SK-N-SH (cell line): ENCODE measurements at regions not wholly inside any gene's neighbourhood (a gene's known extent, or its start where the extent isn't known, plus 50 kb on each side); places are given as distances from the start of the nearest gene placed in this dataset.

Experiments
- CTCF ChIA-PET: fragments of 300-600, 350-600 bp; formaldehyde crosslinking; extraction: SDS; loops from one replicate; lab custom pipeline; 2021; lab: Yijun Ruan, JAX
- POLR2A ChIA-PET: fragments of 350-600 bp; sonication (Branson Sonifier 250); formaldehyde crosslinking; extraction: SDS; loops from one replicate; lab custom pipeline; 2020; ENCODE audit warnings: antibody characterized with exemption, inconsistent platforms; lab: Yijun Ruan, JAX
- DNase-seq: peaks from one replicate; pipeline ENCODE4 v3.0.0; 2012
- H2AFZ ChIP-seq: fragments of 200-600 bp; sonication (generic); 2 replicates; pipeline ENCODE4 v1.8.1; 2016; ENCODE audit warnings: antibody characterized with exemption, mild to moderate bottlenecking, low read depth
- H3F3A ChIP-seq: fragments of 200-600 bp; sonication (generic); replicated peaks from 2 replicates; pipeline ENCODE3; 2016; ENCODE audit warnings: antibody characterized with exemption, mild to moderate bottlenecking; ENCODE audit not compliant: insufficient read depth
- H3K27ac ChIP-seq, 2 experiments: fragments of 200-500 bp in 1 of 2; fragments of 200-600 bp in 1 of 2; sonication (Bioruptor generic) in 1 of 2; sonication (generic), shearing (Covaris generic) in 1 of 2; 2 replicates each; pipeline versions ENCODE4 v1.5.1 to v1.6.1; 2014 to 2016; ENCODE audit warnings: low read depth in 2 of 2, inconsistent platforms in 1 of 2, low read length in 1 of 2, mild to moderate bottlenecking in 1 of 2, mixed read lengths in 1 of 2
- H3K27me3 ChIP-seq: fragments of 200-600 bp; sonication (generic), shearing (Covaris generic); 2 replicates; pipeline ENCODE4 v1.6.1; 2016; ENCODE audit warnings: mixed run types; ENCODE audit not compliant: insufficient read depth
- H3K36me3 ChIP-seq, 2 experiments: fragments of 200-500 bp in 1 of 2; fragments of 200-600 bp in 1 of 2; sonication (Bioruptor generic) in 1 of 2; sonication (generic) in 1 of 2; replicated peaks in 1 of 2; 2 replicates each; pipeline versions ENCODE3 to v1.5.1; 2014 to 2016; ENCODE audit warnings: low read length in 1 of 2, mild to moderate bottlenecking in 1 of 2; ENCODE audit not compliant: insufficient read depth in 2 of 2, control insufficient read depth in 1 of 2
- H3K4me1 ChIP-seq, 2 experiments: fragments of 200-500 bp in 1 of 2; fragments of 200-600 bp in 1 of 2; sonication (Bioruptor generic) in 1 of 2; sonication (generic), shearing (Covaris generic) in 1 of 2; 2 replicates each; pipeline versions ENCODE4 v1.5.1 to v1.6.1; 2014 to 2016; ENCODE audit warnings: low read depth in 1 of 2, low read length in 1 of 2, mixed run types in 1 of 2; ENCODE audit not compliant: insufficient read depth in 2 of 2, control insufficient read depth in 1 of 2
- H3K4me2 ChIP-seq: fragments of 200-600 bp; sonication (generic), shearing (Covaris generic); 2 replicates; pipeline ENCODE4 v1.6.1; 2017; ENCODE audit warnings: mixed run types
- H3K4me3 ChIP-seq, 2 experiments: fragments of 200-500 bp in 1 of 2; fragments of 200-600 bp in 1 of 2; sonication (Bioruptor generic) in 1 of 2; sonication (generic), shearing (Covaris generic) in 1 of 2; 2 replicates each; pipeline versions ENCODE4 v1.5.1 to v1.8.1; 2014 to 2016; ENCODE audit warnings: low read depth in 2 of 2, inconsistent platforms in 1 of 2, low read length in 1 of 2, mild to moderate bottlenecking in 1 of 2, mixed read lengths in 1 of 2, moderate library complexity in 1 of 2
- H3K79me2 ChIP-seq: fragments of 200-600 bp; sonication (generic); 2 replicates; pipeline ENCODE4 v1.8.1; 2017; ENCODE audit warnings: mild to moderate bottlenecking; ENCODE audit not compliant: insufficient read depth
- H3K9ac ChIP-seq: fragments of 200-600 bp; sonication (generic); 2 replicates; pipeline ENCODE4 v1.6.1; 2017; ENCODE audit warnings: mixed run types
- H3K9me2 ChIP-seq: fragments of 200-600 bp; sonication (generic); 2 replicates; pipeline ENCODE4 v1.6.1; 2017; ENCODE audit warnings: mixed run types
- H3K9me3 ChIP-seq: fragments of 200-600 bp; sonication (generic); 2 replicates; pipeline ENCODE4 v1.6.1; 2017; ENCODE audit warnings: mixed run types, mild to moderate bottlenecking, moderate library complexity
- H4K20me1 ChIP-seq: fragments of 200-600 bp; sonication (generic); 2 replicates; pipeline ENCODE4 v1.6.1; 2017; ENCODE audit warnings: mild to moderate bottlenecking, mixed run types; ENCODE audit not compliant: insufficient read depth
- CHD2 ChIP-seq: fragments of 150-350 bp; IDR thresholded peaks from 2 replicates; pipeline ENCODE4 v1.6.1; 2018; ENCODE audit warnings: low read length; ENCODE audit not compliant: partially characterized antibody
- CTCF ChIP-seq: fragments of 200-600 bp; sonication (generic); IDR thresholded peaks from 2 replicates; pipeline ENCODE4 v1.6.1; 2017; ENCODE audit warnings: antibody characterized with exemption, mild to moderate bottlenecking, moderate library complexity
- ELF1 ChIP-seq: IDR thresholded peaks from 2 replicates; pipeline ENCODE4 v1.4.0; 2012
- EZH2phosphoT487 ChIP-seq: fragments of 200-600 bp; sonication (generic); IDR thresholded peaks from 2 replicates; pipeline ENCODE4 v1.6.1; 2017; ENCODE audit warnings: low read depth, mixed run types, mild to moderate bottlenecking, antibody characterized with exemption, moderate library complexity, borderline replicate concordance
- FOSL2 ChIP-seq: IDR thresholded peaks from 2 replicates; pipeline ENCODE4 v1.4.0; 2012; ENCODE audit warnings: low read depth, mild to moderate bottlenecking, moderate library complexity, borderline replicate concordance
- FOXJ3 ChIP-seq: sonication (generic); formaldehyde crosslinking; IDR thresholded peaks from 2 replicates; pipeline ENCODE4 v1.5.1; 2020; ENCODE audit warnings: mild to moderate bottlenecking, missing genetic modification reagents
- GATA2 ChIP-seq: sonication (generic); formaldehyde crosslinking; IDR thresholded peaks from 2 replicates; pipeline ENCODE4 v1.5.0; 2020; ENCODE audit warnings: mild to moderate bottlenecking, missing genetic modification reagents
- JUND ChIP-seq: IDR thresholded peaks from 2 replicates; pipeline ENCODE4 v1.4.0; 2012
- MEF2A ChIP-seq: IDR thresholded peaks from 2 replicates; pipeline ENCODE4 v1.4.0; 2012; ENCODE audit warnings: low read depth, borderline replicate concordance
- NFIC ChIP-seq: IDR thresholded peaks from 2 replicates; pipeline ENCODE4 v1.4.0; 2012; ENCODE audit warnings: borderline replicate concordance
- NRF1 ChIP-seq: IDR thresholded peaks from 2 replicates; pipeline ENCODE4 v1.6.1; 2012; ENCODE audit warnings: low read depth, mild to moderate bottlenecking, low read length
- POLR2AphosphoS5 ChIP-seq: IDR thresholded peaks from 2 replicates; pipeline ENCODE4 v1.6.1; 2012; ENCODE audit warnings: low read depth, low read length
- RFX5 ChIP-seq: IDR thresholded peaks from 2 replicates; pipeline ENCODE4 v1.6.1; 2012; ENCODE audit warnings: mild to moderate bottlenecking, improper control_type of control experiment, low read length
- SMC3 ChIP-seq: IDR thresholded peaks from 2 replicates; pipeline ENCODE4 v1.6.1; 2012; ENCODE audit warnings: low read depth, low read length, improper control_type of control experiment
- WGBS: methylation state at CpG from one replicate; pipeline ENCODE4 v1.1.6; 2017; ENCODE audit warnings: low lambda C conversion rate; 5-methylcytosine and 5-hydroxymethylcytosine counted together
- TF ChIP-seq, protein P1 (sequence below): IDR thresholded peaks from 2 replicates; pipeline ENCODE4 v1.4.0; 2012; ENCODE audit warnings: low read depth, borderline replicate concordance
- TF ChIP-seq, protein P2 (sequence below): fragments of 150-350 bp; IDR thresholded peaks from 2 replicates; pipeline ENCODE4 v1.6.1; 2017; ENCODE audit warnings: antibody characterized with exemption, low read length, low read depth, borderline replicate concordance
- TF ChIP-seq, protein P3 (sequence below): IDR thresholded peaks from 2 replicates; pipeline ENCODE4; 2012
- TF ChIP-seq, protein P4 (sequence below): IDR thresholded peaks from 2 replicates; pipeline ENCODE4 v1.6.1; 2012; ENCODE audit warnings: mild to moderate bottlenecking, low read depth, low read length, moderate library complexity
- TF ChIP-seq, protein P5 (sequence below): IDR thresholded peaks from 2 replicates; pipeline ENCODE4 v1.4.0; 2012; ENCODE audit warnings: low read depth

DNA sequence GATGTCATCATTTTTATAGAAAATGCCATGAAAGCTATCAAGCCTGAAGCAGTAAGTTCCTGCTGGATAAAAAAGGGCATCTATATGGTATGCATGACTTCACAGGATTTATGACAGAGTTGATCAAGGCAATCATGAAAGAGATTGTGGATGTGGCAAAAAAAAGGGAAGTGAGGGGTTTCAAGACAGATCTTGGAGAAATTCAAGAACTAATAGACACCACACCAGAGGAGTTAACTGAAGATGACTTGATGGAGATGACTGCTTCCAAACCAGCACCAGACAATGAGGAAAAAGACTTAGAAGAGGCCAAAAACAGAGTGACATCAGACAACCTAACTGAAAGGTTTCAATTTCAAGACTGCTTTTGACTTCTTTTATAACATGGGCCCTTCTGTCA, 691.1 kb upstream of the SLC10A2 start:
- ChIA-PET POLR2A (no interaction called here), CTCF (no interaction called here)
- no peaks in the 10 kb centered on the region for H3K79me2 ChIP-seq
- no peak for DNase-seq
- no peaks in the 10 kb centered on the region for H4K20me1 ChIP-seq
- TF ChIP-seq EZH2phosphoT487: no peak
- TF ChIP-seq POLR2AphosphoS5: no peak
- no peak for TF ChIP-seq FOXJ3 (CRISPR knock-in tag)
- TF ChIP-seq CHD2: no peak
- no peak for TF ChIP-seq SMC3
- TF ChIP-seq RFX5: no peak
- TF ChIP-seq GATA2 (CRISPR knock-in tag): no peak
- TF ChIP-seq MEF2A: no peak
- TF ChIP-seq, protein P1, sequence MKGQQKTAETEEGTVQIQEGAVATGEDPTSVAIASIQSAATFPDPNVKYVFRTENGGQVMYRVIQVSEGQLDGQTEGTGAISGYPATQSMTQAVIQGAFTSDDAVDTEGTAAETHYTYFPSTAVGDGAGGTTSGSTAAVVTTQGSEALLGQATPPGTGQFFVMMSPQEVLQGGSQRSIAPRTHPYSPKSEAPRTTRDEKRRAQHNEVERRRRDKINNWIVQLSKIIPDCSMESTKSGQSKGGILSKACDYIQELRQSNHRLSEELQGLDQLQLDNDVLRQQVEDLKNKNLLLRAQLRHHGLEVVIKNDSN: no peak
- H3K9me3 ChIP-seq: no peaks in the 10 kb centered on the region; the same call in 1 of the 2 replicates
- H3F3A ChIP-seq: no peaks in the 10 kb centered on the region
- H2AFZ ChIP-seq: no peak overlapping the region
- no peaks in the 10 kb centered on the region for H3K36me3 ChIP-seq
- H3K4me2 ChIP-seq: no peak overlapping the region
- H3K4me1 ChIP-seq: no peaks in the 10 kb centered on the region
- no peak overlapping the region for H3K27ac ChIP-seq
- H3K9ac ChIP-seq: no peak overlapping the region
- no peaks in the 10 kb centered on the region for H3K27me3 ChIP-seq
- H3K9me2 ChIP-seq: no peaks in the 10 kb centered on the region
- no peak overlapping the region for H3K4me3 ChIP-seq

GRCh38 chr13:103754783-103755182, 688.6 kb upstream of the SLC10A2 start:
- no peaks in the 10 kb centered on the region for H3K36me3 ChIP-seq
- H3K9ac ChIP-seq: no peak overlapping the region
- H3K9me2 ChIP-seq: no peaks in the 10 kb centered on the region
- no peak overlapping the region for H3K4me3 ChIP-seq
- ChIA-PET POLR2A (no interaction called here), CTCF (no interaction called here)
- no peaks in the 10 kb centered on the region for H3K27me3 ChIP-seq
- no peak overlapping the region for H2AFZ ChIP-seq
- H3K4me1 ChIP-seq: no peaks in the 10 kb centered on the region
- H3K79me2 ChIP-seq: no peaks in the 10 kb centered on the region
- H3K9me3 ChIP-seq: no peaks in the 10 kb centered on the region
- WGBS: 18% methylated on average over 2 of the region's 2 CpGs
- no peaks in the 10 kb centered on the region for H4K20me1 ChIP-seq
- H3K4me2 ChIP-seq: no peak overlapping the region
- no peak overlapping the region for H3K27ac ChIP-seq
- no peaks in the 10 kb centered on the region for H3F3A ChIP-seq
- DNase-seq: no peak
- TF ChIP-seq, protein P2, sequence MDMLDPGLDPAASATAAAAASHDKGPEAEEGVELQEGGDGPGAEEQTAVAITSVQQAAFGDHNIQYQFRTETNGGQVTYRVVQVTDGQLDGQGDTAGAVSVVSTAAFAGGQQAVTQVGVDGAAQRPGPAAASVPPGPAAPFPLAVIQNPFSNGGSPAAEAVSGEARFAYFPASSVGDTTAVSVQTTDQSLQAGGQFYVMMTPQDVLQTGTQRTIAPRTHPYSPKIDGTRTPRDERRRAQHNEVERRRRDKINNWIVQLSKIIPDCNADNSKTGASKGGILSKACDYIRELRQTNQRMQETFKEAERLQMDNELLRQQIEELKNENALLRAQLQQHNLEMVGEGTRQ: no peak
- TF ChIP-seq FOSL2 (no peak), FOXJ3 (CRISPR knock-in tag) (no peak), JUND (no peak), ELF1 (no peak), MEF2A (no peak), NRF1 (no peak), NFIC (no peak), SMC3 (no peak), CTCF (no peak)
- TF ChIP-seq, protein P3, sequence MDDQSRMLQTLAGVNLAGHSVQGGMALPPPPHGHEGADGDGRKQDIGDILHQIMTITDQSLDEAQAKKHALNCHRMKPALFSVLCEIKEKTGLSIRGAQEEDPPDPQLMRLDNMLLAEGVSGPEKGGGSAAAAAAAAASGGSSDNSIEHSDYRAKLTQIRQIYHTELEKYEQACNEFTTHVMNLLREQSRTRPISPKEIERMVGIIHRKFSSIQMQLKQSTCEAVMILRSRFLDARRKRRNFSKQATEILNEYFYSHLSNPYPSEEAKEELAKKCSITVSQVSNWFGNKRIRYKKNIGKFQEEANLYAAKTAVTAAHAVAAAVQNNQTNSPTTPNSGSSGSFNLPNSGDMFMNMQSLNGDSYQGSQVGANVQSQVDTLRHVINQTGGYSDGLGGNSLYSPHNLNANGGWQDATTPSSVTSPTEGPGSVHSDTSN: no peak
- TF ChIP-seq, protein P4, sequence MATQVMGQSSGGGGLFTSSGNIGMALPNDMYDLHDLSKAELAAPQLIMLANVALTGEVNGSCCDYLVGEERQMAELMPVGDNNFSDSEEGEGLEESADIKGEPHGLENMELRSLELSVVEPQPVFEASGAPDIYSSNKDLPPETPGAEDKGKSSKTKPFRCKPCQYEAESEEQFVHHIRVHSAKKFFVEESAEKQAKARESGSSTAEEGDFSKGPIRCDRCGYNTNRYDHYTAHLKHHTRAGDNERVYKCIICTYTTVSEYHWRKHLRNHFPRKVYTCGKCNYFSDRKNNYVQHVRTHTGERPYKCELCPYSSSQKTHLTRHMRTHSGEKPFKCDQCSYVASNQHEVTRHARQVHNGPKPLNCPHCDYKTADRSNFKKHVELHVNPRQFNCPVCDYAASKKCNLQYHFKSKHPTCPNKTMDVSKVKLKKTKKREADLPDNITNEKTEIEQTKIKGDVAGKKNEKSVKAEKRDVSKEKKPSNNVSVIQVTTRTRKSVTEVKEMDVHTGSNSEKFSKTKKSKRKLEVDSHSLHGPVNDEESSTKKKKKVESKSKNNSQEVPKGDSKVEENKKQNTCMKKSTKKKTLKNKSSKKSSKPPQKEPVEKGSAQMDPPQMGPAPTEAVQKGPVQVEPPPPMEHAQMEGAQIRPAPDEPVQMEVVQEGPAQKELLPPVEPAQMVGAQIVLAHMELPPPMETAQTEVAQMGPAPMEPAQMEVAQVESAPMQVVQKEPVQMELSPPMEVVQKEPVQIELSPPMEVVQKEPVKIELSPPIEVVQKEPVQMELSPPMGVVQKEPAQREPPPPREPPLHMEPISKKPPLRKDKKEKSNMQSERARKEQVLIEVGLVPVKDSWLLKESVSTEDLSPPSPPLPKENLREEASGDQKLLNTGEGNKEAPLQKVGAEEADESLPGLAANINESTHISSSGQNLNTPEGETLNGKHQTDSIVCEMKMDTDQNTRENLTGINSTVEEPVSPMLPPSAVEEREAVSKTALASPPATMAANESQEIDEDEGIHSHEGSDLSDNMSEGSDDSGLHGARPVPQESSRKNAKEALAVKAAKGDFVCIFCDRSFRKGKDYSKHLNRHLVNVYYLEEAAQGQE: no peak
- TF ChIP-seq, protein P5, sequence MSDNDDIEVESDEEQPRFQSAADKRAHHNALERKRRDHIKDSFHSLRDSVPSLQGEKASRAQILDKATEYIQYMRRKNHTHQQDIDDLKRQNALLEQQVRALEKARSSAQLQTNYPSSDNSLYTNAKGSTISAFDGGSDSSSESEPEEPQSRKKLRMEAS: no peak
- TF ChIP-seq, protein P1: no peak
